RPMI8226 (cell line): ENCODE measurements at regions not wholly inside any gene's neighbourhood (a gene's known extent, or its start where the extent isn't known, plus 50 kb on each side); places are given as distances from the start of the nearest gene placed in this dataset.
"Not testable (repeated sequence)": the region's sequence is repeated elsewhere in the genome, so short reads cannot be mapped to it uniquely, and the experiment has no call there.

ENCODE experiments used
- DNase-seq: peaks from one replicate; pipeline ENCODE4 v3.0.0-alpha.2; 2015

GRCh38 chr11:134661660-134662059 lies 249.6 kb upstream of the B3GAT1 start:
- DNase-seq: no peak

DNA sequence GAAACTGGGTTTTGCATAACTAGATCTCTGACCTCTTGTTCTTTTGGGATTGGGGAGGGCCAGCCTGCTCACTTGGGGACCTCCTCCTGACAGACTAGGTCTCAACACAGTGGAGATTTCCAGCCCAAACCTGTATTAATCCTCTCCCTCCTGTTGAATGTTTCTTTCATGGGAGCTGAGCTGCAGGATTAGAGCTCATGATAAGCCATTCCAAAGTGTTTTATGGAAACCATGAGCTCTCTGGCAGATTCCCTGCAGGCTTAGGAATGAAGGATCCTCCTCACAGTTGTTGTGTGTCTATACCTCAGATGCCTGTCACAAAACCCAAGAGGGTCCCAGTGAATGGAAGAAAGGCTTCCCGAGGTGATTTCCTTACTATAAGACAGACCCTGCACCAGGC lies 248.4 kb upstream of the B3GAT1 start:
- DNase-seq: no peak

DNA sequence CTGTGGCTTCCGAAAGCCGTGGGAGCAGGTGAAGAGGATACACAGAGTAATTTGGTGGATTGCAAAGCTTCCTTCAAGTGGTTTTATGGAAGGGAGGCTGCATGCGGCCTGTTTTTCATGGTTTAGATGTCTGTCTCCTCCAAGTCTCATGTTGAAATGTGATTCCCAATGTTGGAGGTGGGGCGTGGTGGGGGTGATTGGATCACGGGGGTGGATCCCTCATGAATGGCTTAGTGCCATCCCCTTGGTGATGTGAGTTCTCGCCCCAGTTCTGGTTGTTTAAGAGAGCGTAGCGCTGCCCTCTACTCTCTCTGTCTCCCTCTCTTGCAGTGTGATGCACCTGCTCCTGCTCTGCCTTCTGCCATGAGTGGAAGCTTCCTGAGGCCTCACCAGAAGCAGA lies 247.8 kb upstream of the B3GAT1 start:
- no peak for DNase-seq

DNA sequence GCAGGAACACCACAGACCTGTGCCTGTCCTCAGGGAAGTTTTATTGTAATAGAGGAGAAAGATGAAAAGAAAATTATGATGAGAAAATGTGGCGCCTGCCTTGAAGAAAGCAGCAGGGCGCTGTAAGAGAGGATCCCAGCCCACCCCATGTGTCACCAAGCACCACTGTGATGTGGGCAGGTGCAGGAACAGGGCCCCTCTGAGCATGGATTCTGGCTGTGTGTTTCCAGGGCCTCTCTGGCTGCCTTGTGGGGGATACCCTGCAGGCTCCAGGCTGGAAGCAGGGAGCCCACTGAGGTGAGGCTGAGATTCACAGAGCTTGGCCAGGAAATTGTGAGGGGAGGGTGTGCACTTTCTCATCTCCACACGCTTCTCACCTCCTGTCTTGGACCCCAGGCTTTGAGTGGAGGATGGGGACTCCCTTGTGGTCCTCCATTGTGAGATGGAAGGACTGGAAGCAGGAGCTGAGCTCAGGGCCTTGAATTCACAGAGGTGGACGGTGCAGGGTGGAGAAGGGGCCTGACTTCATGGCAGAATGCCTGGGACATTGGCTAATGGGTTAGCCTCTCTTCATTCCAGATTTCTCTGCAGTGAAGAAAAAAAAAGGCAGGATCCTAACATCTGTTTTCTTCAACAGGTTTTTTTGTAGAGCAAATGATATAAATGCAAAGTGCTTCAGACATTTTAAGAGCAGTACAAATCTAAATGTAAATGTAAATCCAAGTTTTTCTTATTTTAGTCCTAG lies 246.6 kb upstream of the B3GAT1 start:
- no peak for DNase-seq

GRCh38 chr11:134657631-134658030 lies 245.6 kb upstream of the B3GAT1 start:
- DNase-seq: no peak

DNA sequence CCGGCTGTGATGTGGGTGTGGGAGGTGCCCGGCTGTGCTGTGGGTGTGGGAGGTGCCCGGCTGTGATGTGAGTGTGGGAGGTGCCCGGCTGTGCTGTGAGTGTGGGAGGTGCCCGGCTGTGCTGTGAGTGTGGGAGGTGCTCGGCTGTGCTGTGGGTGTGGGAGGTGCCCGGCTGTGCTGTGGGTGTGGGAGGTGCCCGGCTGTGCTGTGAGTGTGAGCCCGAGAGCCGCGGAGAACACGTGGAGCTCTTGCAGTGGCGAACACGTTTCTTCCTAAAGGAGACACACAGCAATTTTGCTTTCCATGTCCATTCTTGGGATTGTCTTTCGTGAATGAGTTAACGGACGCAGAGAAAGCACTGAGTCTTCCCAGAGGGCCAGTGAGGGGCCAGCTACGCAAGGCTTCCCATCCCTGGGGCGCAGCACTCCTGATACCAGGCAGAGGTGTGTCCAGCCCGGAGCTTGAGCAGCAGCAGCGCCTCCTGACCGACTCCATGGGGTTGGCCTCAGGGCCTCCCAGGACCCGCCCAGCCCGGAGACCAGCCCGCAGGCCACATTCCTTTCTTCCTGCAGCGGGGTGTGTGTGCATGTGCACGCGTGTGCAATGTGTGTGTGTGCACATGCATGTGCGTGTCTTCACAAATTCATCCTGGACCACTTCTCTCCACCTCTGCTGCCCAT lies 245.0 kb upstream of the B3GAT1 start:
- no peak for DNase-seq

- DNase-seq: not testable (repeated sequence)
Measured at GRCh38 chr11:134656086-134656840, 244.2 kb upstream of the B3GAT1 start.

DNA sequence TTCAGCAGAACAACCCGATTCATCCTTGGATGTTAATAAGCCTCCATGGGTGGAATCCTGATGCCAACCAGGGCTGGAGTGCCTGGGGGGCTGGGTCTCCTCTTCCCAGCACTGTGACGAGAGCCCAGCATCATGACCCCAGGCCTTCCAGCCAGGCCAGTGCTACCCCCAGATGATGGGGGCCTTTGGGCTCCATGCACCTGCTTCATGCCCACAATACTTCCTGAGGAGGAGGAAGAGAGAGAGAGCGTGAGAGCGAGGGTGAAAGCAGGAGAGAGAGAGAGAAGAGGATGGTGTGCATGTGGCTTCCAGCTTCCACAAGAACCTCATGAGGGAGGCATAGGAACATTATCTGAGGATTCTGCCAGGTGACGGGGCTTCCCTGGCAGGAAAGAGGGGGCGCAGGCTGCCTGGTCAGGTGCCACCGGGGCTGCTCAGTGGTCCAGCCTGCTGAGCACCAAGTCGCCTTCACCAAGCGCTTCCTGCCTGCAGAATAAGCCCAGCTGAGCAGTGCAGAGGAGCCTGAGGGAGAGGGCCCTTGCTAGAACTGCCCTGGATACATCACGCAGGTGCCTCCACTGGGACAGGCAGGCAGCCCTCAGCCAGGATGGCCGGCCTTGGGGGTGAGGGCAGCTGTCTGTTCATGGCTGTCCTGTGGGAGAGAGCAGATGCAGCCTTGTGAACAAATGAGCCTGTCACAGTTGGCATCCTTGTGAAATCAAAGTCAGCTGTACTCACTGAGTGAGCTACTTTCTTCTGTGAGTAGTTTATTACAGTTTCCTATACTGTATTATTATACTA lies 243.3 kb upstream of the B3GAT1 start:
- DNase-seq: no peak

DNA sequence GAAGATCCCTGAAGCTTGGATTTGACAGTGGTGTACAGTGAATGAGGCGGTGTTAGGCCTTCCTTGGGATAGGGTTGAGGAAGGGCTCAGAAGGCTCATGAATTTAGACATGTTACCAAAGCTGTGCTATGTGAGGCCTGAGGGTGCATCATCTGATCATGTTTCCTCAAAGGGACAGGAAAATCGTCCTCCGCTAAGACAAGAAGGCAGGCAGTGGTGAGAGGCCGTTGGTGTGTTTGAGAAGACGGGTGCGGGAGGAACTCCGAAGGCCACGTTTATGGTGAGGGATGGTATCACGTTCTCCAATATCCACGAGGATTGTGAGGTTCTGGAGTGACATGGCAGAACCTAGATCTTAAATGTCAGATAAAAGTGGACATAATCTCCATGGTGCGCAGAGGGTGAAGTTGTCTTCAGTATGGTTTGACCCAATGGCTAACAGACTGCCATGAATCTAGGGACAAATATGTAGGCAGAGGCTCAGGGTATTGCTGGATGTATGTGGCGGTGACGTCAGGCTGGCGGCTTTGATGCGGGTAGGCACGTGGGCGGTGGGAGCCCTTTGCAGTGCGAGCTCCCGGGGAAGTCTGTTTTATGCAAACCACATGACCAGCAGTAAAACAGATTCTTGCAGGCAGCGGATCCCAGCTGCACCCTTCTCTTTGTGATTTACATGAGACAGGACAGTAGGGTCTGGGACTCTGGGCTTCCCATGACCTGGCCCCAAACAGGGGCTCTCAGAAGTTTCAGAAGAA lies 242.3 kb upstream of the B3GAT1 start:
- DNase-seq: no peak

- DNase-seq: no peak
Measured at GRCh38 chr11:134652586-134653255, 240.7 kb upstream of the B3GAT1 start.

DNA sequence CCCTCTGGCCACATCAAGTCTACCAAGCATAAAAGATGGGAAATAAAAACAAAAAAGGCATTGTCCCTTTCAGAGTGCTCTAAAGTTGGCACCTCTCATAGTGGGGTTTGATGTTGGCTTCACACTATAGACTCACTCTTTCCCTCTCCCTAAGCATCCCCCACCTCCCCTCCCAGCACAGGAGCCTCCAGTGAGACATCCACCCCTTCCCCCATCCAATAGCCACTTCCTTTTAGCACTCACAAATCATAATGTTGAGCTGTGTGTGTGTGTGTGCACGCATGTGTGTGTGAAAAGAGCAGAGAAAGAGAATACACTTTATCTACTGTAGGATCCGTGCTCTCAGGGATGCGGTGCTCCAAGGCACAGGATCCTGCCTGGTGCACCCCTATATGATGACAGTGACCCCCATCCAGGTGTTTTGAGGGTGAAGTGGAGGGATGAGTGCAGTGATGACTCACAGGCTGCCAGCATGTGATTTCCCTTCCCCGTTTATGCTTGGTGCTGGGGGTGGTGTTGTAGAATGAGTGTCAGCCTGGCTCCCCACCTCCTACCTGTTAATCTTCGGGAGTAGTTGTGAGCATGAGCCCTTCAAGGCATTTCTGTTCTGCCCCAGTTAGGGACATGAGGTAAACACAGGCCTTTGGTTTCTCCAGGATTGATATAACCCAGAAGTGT lies 235.2 kb upstream of the B3GAT1 start:
- no peak for DNase-seq

- no peak for DNase-seq
Measured at GRCh38 chr11:134646561-134646960, 234.5 kb upstream of the B3GAT1 start.

DNA sequence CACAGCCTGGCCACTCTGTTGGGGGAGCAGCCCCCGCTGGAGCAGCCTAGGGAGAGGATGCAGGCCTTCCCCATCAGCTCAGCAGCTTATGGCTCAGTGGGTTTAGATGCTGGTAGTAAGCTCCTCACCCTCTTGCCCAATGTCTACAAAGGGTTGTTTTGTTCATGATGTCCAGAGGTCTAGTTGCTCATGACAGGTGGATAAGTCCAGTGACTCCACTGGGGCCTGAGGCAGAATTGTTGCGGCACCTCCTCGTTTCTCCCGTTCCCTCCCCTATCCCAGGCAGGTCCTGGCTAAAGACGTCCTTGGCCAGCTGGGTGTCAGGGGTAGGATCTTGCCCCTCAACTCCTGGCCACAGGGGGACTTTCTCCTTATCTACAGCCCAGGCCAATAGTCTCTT lies 233.5 kb upstream of the B3GAT1 start:
- no peak for DNase-seq

GRCh38 chr11:134644476-134645456 lies 232.7 kb upstream of the B3GAT1 start:
- DNase-seq: no peak

DNA sequence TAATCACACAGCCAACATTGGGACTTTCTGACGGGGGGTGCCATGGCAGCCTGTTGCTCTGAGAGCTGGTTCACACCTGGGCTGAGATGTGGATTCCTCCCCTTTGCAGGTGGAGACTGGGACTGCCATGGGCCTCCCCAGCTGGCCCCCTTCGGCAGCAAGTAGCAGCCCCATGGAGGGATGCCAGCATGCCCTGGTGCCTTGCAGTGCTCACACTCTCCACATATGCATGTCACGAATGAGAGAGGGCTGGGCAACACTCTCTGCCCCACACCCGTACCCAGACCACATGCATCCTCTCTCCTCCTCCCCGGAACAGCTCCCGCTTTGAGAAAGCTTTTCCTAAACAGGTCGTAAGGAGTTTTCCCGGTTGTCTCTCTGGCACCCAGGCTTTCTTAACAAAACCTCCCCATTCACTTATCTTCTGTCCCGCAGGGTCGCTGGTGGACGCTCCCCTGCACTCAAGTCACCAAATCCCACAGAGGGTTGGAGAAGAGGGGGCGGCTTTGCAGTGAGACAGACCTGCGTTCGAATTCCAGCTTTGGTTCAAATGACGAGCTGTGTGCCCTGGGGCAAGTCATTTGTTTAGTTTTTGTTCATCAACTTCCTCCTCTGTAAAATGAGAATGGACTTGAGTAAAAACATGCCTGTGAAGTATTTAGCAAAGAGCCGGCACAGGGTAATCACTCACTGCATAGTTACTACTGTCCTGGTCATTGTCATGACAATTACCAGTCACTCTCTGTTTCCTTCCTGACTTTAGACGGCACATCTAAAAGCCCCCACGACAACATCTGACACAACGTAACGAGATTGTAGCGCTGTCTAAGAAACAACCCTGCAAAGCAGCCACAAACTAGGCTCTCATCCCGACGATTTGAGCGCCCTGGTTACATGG lies 231.3 kb upstream of the B3GAT1 start:
- no peak for DNase-seq

GRCh38 chr11:134642206-134642605 lies 230.2 kb upstream of the B3GAT1 start:
- DNase-seq: no peak

GRCh38 chr11:134640971-134641968 lies 229.2 kb upstream of the B3GAT1 start:
- DNase-seq: no peak
